ENCODE measurements at regions not wholly inside any gene's neighbourhood (a gene's known extent, or its start where the extent isn't known, plus 50 kb on each side); places are given as distances from the start of the nearest gene placed in this dataset.

GRCh38 chr1:162977944-162978568, 91.1 kb upstream of the RGS4 start:
- ChIA-PET CTCF (no interaction called here), POLR2A (interaction anchor here (0.6 kb wide), 1 partner anchor 120 kb away, joined by 3 read pairs; no protein-coding TSS in a partner anchor)
- ATAC-seq (no peak), DNase-seq (ENCODE audit: low read depth, low spot score) (no peak)
- Histone ChIP-seq H3K9me3 (ENCODE audit: control insufficient read depth, insufficient read depth, low read depth, low read length) (no peaks in the 10 kb centered on the region), H3K27ac (ENCODE audit: low read length) (no peak overlapping the region), H3K4me1 (ENCODE audit: control insufficient read depth, insufficient read depth, low read length) (no peaks in the 10 kb centered on the region), H3K36me3 (ENCODE audit: control insufficient read depth, insufficient read depth, low read length) (no peaks in the 10 kb centered on the region), H3K4me3 (ENCODE audit: low read depth in 2 of 2, low read length in 2 of 2) (no peak overlapping the region), H3K27me3 (ENCODE audit: control insufficient read depth, insufficient read depth, low read length) (peaks cover under 1% of the 10 kb centered on the region)
- BruUV-seq (replicated peaks) = no TSS peak
- intact Hi-C loops (cut with micrococcal nuclease; ENCODE audit: unreplicated experiment) (no loop called here), in situ Hi-C loops (cut with HindIII; ENCODE audit: low pct_unique_long_range_greater_than_20kb, low sequenced_read_pairs) (no loop called here)
- TF ChIP-seq POLR2AphosphoS5 (IDR thresholded peaks at IDR 0.05; ENCODE audit: low read depth, low read length) (no peak), TCF7L2 (IDR thresholded peaks at IDR 0.05; ENCODE audit: low read depth, low read length) (no peak), SIN3A (IDR thresholded peaks at IDR 0.05; ENCODE audit: borderline replicate concordance, insufficient read depth, low read depth, low read length) (no peak)
- TF ChIP-seq, protein P1, sequence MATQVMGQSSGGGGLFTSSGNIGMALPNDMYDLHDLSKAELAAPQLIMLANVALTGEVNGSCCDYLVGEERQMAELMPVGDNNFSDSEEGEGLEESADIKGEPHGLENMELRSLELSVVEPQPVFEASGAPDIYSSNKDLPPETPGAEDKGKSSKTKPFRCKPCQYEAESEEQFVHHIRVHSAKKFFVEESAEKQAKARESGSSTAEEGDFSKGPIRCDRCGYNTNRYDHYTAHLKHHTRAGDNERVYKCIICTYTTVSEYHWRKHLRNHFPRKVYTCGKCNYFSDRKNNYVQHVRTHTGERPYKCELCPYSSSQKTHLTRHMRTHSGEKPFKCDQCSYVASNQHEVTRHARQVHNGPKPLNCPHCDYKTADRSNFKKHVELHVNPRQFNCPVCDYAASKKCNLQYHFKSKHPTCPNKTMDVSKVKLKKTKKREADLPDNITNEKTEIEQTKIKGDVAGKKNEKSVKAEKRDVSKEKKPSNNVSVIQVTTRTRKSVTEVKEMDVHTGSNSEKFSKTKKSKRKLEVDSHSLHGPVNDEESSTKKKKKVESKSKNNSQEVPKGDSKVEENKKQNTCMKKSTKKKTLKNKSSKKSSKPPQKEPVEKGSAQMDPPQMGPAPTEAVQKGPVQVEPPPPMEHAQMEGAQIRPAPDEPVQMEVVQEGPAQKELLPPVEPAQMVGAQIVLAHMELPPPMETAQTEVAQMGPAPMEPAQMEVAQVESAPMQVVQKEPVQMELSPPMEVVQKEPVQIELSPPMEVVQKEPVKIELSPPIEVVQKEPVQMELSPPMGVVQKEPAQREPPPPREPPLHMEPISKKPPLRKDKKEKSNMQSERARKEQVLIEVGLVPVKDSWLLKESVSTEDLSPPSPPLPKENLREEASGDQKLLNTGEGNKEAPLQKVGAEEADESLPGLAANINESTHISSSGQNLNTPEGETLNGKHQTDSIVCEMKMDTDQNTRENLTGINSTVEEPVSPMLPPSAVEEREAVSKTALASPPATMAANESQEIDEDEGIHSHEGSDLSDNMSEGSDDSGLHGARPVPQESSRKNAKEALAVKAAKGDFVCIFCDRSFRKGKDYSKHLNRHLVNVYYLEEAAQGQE (IDR thresholded peaks at IDR 0.05; ENCODE audit: insufficient read depth in 1 of 2, low read depth in 2 of 2, low read length in 1 of 2) = no peak
- TF ChIP-seq, protein P2, sequence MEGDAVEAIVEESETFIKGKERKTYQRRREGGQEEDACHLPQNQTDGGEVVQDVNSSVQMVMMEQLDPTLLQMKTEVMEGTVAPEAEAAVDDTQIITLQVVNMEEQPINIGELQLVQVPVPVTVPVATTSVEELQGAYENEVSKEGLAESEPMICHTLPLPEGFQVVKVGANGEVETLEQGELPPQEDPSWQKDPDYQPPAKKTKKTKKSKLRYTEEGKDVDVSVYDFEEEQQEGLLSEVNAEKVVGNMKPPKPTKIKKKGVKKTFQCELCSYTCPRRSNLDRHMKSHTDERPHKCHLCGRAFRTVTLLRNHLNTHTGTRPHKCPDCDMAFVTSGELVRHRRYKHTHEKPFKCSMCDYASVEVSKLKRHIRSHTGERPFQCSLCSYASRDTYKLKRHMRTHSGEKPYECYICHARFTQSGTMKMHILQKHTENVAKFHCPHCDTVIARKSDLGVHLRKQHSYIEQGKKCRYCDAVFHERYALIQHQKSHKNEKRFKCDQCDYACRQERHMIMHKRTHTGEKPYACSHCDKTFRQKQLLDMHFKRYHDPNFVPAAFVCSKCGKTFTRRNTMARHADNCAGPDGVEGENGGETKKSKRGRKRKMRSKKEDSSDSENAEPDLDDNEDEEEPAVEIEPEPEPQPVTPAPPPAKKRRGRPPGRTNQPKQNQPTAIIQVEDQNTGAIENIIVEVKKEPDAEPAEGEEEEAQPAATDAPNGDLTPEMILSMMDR (IDR thresholded peaks at IDR 0.05) = no peak

DNA sequence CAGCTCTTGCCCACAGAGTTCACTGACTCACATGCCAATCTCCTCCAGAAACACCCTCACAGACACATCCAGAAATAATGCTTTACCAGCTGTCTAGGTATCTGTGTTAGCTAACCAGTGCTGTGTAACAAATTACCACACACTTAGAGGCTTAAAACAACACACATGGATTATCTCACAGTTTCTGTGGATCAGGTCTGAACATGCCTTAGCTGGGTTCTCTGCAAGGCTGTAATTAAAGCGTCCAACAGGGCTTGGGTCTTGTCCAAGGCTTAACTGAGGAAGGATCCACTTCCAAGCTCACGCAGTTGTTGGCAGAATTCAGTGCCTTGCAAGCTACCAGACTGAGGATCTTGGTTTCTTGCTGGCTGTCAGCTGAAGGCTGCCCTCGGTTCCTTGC, 92.5 kb upstream of the RGS4 start:
- DNase-seq (ENCODE audit: low read depth, low spot score) = no peak
- POLR2A ChIA-PET = no interaction called here
- TF ChIP-seq TCF7L2 (IDR thresholded peaks at IDR 0.05; ENCODE audit: low read depth, low read length) (no peak), POLR2AphosphoS5 (IDR thresholded peaks at IDR 0.05; ENCODE audit: low read depth, low read length) (no peak), SIN3A (IDR thresholded peaks at IDR 0.05; ENCODE audit: borderline replicate concordance, insufficient read depth, low read depth, low read length) (no peak)
- TF ChIP-seq, protein P1 (IDR thresholded peaks at IDR 0.05; ENCODE audit: insufficient read depth in 1 of 2, low read depth in 2 of 2, low read length in 1 of 2) = no peak
- TF ChIP-seq, protein P2 (IDR thresholded peaks at IDR 0.05) = no peak
- Histone ChIP-seq H3K4me3 (ENCODE audit: low read depth in 2 of 2, low read length in 2 of 2) (no peak overlapping the region), H3K36me3 (ENCODE audit: control insufficient read depth, insufficient read depth, low read length) (no peaks in the 10 kb centered on the region), H3K9me3 (ENCODE audit: control insufficient read depth, insufficient read depth, low read depth, low read length) (no peaks in the 10 kb centered on the region), H3K27me3 (ENCODE audit: control insufficient read depth, insufficient read depth, low read length) (no peaks in the 10 kb centered on the region; the same call in 1 of the 2 replicates), H3K27ac (ENCODE audit: low read length) (no peak overlapping the region), H3K4me1 (ENCODE audit: control insufficient read depth, insufficient read depth, low read length) (no peaks in the 10 kb centered on the region)
- no TSS peak for BruUV-seq (replicated peaks)
- CTCF ChIA-PET = no interaction called here
- in situ Hi-C loops (cut with HindIII; ENCODE audit: low pct_unique_long_range_greater_than_20kb, low sequenced_read_pairs) (no loop called here), intact Hi-C loops (cut with micrococcal nuclease; ENCODE audit: unreplicated experiment) (no loop called here)
- ATAC-seq = no peak
